HG03175 (cell line): ENCODE measurements at regions not wholly inside any gene's neighbourhood (a gene's known extent, or its start where the extent isn't known, plus 50 kb on each side); places are given as distances from the start of the nearest gene placed in this dataset.

Source experiments
- ATAC-seq: cut with Tn5 transposase; IDR thresholded peaks from one replicate; pipeline ENCODE4 v1.9.1; 2021; ENCODE audit warnings: mild to moderate bottlenecking, moderate library complexity; ENCODE audit not compliant: unreplicated experiment

DNA sequence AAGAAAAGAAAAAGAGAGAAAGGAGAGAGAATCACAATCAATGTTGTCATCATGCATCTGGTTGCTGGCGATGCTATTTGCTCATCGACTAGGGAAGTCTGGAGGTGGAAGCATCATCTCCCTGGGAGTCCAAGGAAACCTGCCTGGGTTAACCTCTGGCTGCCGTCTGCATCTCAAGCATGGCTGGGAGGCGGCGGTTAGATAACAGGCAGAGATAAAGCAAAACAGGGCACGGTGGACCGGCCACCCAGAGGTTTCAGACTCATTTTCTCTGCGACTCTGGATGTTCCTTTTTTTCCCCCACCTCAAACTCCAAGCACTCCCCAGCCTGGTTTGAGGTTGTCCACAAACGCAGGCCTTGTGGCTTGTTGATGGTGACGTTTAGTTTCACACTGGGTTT, 161.2 kb downstream of the ENGASE start:
- ATAC-seq, result no peak

DNA sequence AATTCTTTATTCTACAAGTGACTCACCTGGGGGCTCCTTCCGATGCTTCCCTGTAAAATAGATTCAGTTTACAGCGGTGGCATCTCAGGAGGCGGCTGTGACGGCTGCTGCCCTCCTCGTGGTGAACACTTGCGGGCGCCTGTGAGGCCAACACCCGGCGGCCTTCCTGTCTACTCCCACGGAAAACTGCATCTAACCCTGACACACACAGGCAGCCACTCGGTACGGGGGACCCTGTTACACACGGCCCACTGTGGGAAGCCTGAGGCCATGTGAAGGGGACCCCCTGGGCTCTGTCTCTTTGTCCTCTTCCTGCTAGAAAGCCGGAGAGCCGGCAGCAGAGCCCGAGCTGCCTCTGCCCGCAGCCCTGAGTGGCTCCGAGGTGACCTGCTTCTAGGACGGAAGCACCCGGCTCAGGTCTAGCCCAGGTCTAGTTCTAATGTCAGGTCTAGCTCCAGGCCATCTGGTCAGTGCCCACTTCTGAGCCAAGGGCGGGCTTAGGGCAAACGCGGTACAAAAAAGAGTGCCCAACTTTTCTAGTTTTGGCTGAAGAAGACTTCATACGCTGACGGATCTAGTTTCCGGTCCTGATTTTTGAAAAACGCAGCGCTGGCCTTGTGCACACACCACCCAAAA, 159.4 kb downstream of the ENGASE start:
- no peak for ATAC-seq

DNA sequence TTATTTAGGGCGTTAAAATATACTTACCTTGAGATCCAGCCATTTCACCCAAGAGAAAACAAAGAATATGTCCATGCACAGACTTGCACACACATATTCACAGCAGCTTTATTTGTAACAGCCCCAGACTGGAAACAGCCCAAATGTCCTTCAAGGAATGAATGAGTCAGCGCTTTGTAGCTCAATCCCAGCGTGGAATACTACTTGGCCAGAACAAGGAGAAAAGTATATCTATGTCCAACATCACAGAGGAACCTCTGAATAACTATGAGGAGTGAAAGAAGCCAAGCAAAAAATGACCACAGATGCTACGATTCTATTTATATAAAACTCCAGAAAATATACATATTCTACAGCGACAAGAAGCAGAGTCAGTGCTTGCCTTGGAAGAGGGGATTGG, 158.3 kb downstream of the ENGASE start:
- no peak for ATAC-seq

DNA sequence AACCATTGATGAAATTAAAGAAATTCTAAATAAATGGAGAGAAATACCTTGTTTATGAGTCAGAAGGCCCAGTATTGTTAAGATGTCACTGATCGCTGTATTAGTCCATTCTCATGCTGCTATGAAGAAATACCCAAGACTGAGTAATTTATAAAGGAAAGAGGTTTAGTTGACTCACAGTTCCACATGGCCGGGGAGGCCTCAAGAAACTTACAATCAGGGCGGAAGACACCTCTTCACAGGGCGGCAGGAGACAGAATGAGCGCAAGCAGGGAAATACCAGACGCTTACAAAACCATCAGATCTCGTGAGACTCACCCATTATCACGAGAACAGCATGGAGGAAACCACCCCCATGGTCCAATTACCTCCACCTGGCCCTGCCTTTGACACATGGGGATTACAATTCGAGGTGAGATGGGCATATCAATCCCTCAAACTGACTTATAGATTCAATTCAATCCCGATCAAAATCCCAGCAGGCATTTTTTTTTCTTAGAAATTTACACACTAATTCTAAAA, 157.2 kb downstream of the ENGASE start:
- ATAC-seq, result no peak

DNA sequence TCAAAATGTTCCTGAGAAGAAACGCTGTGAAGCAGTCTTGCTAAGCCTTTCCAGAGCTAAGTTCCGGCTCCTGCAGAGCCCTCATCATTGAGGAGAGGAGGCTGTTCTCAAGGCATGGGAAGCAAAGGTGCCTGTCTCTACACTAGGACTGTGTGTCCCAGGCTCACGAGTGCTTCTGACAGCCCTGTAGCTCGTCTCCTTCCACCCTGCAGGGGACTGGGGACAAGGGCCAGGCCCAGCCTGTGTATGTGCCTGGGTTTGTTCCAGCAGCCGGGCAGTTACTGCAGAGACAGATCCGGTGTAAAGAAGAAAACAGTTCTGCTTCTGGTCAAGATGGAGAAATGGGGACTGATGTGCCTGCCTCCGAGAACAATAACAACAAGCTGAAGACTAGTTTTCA, 156.0 kb downstream of the ENGASE start:
- ATAC-seq, result no peak

DNA sequence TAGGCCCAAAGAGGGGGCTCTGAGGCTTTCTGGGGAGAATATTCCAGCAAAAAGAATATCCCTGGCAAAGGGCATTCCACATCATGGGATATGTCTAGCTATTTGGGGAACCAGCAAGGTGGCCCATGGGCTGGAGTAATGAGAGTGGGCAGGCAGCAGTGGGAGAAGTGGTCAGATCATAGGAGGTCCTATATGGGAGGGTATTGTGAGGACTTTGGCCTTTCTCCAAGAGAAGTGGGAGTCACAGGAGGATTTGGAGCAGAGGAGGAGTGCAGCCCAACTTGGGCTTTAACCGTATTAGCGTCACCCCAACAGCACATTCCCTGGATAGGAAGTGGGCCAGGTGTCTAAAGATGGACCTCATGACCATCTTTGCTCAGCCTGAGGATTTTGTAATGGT, 151.4 kb downstream of the ENGASE start:
- ATAC-seq, result no peak

DNA sequence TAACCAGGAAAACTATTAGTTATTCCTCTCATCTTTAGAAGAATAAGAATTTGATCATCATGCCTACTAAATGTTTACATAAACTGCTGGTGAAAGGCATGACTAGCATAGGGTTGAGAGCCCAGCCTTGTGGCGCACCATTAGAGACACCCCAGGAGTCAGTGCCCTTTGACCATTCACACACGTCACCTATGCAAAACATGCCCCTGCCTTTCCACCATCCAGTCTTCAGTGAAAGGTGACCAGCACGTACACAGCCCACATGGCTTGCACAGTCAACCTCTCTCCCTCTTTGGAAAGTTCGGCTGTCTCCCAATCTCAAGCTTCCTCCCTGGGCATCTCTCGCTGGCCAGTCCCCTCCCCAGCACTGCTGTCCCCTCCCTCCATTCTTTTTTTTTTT, 150.3 kb downstream of the ENGASE start:
- ATAC-seq, result no peak

DNA sequence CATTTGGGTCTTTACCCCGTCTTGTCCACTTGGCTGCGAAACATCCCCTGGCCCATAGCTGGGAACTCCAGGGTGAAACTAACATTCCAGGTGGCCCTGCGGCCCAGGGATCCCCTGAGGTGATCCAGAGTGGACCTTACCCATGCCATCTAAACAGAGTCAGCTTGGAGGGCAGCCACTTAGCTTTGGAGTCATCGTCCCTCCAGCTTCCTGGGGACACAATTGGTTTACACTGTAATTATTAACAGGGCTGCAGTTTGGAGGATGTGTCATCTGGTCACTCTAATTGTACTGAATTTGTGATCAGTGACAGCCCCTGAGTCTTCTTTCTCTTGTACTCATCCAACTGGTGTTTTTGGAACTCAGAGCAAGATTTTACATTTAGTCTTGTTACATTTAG, 149.9 kb downstream of the ENGASE start:
- no peak for ATAC-seq

DNA sequence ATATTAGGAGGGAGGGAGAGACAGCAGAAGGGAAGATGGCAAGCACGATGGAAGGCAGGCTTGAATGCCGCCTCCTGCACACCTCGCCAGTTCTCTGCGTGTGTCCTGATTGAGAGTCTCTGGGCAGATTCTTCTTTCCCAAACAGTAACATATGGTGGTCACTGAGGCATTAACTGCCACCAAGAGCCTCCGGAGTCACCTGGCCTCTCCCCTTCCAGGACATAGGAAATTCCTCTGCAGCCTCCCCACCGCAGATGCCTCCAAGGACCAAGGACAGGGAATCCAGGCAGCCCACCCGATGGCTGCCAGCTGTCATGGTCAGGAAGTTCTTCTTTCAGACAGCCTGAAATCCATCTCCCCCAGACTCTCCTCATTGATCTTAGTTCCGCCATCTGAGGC, 149.3 kb downstream of the ENGASE start:
- no peak for ATAC-seq

DNA sequence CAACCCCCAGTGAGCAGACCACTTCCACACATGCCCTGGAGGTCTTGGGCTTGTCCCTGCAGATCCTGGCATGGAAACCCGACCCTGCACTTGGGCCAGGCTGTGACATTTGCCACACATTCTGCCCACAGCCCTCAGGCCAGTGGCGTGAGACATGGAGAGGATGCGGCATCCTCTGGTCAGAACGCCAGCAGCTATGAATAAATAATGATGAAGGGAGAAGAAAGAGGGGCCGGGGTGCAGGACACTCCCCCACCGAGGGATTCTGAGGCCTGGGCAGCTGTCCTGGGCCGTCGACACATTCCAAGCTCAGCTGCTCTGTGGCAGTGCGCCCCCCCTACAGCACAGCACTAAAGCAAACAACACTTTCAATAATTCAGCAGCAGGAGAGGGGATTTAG, 148.8 kb downstream of the ENGASE start:
- no peak for ATAC-seq

DNA sequence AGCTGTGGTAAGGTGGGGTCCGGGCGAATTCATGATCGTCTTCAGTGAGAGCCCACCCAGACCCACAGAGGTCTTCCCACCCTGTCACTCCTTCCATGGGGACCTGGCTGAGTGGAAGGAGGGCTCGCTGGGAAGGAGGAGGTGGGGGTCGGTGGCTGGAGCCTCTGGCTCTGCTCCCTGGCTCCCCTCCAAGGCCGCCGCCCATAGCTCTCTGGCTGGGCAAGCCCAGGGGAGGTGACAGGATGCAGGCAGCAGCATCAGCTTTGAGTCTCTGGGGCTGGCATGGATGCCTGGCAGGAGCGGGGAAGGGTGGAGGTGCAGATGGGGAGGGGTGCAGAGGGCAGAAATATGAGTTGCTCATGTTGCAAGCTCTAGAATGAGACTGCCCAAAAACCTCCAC, 147.0 kb downstream of the ENGASE start:
- ATAC-seq, result no peak

DNA sequence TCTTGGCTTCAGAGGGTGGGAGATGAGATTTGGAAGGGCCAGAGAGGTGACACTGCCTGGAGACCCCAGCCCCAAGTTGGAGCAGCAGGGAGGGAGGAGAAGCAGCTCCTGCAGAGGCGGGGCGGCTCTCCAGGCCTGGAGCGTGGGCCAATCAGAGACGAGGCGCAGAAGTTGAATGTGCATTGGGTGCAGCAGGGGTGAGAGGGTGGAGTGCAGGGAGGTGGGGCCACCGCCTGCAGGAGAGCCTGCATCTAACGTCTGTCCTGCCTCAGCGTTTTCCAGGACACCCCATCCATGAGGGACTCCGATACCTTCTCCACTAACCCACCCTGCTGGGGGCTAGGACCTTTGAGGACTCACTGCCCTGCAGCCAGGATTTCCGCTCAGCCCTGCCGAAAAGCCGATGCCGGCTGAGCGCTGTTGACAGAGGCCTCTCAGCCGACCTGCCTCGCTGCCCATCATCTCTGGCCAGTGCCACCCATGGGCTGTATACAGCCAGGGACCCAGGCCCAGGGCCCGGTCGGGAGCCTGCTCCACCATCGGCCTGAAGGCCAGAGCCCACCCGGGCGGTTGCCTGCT, 146.2 kb downstream of the ENGASE start:
- ATAC-seq, result no peak

DNA sequence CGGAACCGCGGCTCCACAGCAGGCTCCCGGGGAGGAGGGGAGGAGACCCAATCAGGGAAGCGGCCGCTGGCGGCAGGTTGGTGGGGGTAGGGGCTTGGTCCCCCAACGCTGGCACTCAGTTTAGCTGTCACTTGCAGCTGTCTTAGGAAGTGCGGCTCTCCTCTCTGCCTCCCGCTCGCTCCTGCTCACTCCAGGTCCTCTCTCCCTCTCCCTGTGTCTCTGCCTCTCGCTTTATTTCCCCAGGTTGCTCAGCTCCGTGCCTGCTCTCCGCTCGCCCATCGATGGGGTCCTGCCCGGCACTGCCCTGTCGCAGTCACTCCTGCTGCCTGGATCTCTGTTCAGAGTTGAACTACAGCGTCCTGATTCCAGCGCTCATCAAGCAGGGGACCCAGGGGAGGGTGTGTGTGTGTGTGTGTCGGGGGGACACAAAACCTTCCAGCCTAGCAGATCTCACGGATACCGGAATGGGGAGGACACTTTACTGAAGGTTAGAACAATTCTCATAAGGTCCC, 145.6 kb downstream of the ENGASE start:
- ATAC-seq, result no peak

DNA sequence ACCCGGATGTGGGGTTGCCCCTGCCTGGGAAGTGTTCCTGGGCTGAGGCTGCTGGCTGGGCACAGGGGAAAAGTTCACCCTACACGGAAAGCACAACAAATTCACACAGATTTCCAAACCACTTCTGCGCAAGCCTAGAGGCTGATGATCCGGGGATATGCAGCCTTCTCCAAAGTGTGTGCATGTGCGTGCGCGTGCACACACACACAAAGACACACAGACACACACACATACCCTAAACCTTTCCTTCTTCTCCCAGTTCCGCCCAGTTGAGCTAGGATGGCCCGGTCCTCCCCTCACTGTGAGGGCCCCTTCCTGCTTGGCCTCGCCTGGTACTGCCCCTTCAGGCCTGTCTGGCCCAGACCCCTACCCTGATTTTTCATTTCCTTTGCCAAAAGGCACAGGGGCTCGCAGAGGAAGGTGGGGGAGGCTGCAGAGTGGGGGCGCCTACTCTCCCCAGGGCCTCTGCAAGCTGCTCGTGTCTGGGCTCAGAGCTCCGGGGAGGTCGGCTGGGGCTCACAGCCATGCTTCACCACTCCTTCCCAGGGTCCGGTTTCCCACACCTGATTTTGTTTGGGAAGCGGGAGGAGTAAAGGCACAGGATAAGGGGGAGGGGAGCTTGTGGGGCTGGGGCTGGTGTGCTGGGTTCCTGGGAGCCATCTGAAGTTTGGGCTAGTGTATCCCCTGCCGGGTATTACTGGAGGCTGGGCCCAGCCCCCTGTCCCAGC, 144.7 kb downstream of the ENGASE start:
- ATAC-seq, result no peak

DNA sequence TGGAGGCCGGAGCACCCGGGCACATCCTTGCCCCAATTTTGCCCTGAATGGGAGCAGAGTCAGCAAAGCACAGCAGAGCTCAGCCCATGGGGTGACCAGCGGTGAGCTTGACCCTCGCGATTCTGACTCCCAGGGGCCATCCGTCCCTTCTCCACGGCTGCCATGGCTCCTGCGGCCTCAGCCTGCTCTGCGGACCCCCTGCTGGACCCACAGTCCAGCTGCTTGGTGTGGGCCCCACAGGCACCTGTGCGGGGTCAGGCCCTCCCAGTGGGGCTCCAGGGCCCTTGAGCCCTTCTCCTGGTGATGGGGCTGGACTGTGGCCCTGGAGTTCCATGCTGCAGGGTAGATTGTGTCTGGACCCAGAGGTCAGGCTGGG, 144.2 kb downstream of the ENGASE start:
- no peak for ATAC-seq

DNA sequence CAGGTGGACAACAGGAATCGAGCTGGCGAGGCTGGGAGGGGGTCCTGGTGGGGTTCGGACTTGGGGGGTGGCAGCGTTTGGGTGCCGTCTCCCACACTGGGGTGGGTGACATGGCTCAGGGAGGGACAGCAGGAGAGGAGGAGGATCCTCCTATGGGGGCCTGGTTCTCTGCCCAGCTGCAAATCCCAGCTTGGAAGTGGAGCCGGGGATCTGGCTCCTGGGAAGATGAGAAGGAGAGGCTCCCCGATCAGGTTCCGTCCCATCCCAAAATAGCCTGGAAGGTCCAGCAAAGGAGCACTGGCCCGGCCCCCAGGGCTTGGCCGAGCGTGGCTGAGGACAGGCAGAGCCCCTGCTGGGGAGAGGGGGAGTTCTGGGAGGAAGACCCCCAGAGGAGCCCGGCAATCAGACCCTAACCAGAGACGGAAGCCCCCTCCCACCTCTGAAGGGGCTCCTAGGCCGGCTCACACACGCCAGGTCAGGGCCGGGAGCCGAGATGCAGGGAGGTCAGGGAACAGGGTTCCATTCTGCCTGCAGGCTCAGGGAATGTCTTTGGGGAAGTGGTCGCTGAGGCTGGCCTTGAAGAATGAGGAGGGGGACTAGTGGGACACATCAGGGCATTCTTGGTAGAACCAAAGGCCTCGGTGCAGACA, 143.7 kb downstream of the ENGASE start:
- no peak for ATAC-seq

DNA sequence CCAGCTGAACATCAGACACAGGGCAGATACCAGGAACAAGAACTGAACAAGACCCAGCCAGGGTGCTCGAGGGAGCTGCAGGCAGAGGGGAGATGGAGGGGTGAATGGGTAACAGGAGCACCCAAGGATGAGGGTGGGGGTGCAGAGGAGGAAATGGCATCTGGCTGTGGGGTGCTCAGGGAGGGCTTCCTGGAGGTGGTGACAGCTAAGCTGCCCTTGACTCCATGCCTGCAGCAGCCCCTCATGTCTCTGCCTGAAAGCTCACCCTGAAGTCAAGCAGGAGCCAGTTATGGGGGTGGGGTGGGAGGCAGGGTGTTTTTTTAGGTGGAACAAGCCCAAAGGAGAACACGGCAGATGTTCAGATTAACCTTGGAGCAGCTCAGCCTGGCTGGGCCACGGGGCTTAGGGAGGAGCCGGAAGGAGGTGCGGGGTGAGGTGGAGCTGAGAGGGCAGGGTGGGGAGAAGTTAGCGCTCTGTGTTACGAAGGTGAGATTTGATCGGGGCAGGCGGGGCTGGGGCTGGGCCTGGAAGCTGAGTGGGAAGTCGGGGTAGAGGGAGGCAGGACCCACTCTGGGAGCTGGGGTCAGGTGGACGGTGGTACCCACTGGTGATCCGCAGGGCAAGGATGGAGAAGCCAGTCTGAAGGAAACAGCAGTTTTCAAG, 143.0 kb downstream of the ENGASE start:
- ATAC-seq, result no peak

DNA sequence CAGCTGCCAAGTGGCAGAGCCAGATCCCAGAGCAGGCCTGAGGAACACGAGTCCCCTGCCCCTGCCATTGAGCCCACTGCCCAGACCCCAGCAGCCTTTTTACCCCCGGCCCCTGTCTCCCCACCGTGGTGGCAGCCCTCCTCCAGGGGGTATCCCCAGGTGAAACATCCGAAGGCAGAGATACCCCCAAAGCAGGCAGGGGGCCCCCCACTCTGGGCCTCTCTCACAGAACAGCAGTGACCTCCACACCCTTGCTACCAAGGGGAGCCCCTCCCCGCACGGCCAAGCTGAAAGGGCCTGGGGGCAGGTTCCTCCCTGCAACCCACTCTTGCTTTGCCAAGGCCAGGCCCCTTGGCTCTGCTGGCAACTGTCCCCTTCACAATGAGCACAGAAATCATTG, 142.2 kb downstream of the ENGASE start:
- ATAC-seq, result no peak

DNA sequence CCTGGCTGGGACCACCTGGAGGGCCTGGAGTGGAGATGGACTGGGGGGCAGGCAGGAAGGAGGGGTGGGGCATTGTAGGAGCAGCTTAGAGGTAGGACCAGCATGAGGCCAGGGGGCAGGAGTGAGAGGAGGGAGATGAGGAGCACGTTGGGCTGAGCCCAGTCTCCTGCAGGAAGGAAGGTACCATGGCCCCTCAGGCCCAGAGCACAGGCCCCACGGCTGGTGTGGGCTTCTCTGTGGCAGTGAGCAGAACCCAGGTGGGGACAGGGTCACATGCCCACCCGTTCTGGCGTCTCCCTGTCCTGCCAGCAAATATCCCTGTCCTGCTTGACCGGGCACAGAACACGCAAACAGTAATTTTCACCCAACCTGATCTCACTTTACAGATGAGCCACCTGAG, 141.8 kb downstream of the ENGASE start:
- ATAC-seq, result no peak

DNA sequence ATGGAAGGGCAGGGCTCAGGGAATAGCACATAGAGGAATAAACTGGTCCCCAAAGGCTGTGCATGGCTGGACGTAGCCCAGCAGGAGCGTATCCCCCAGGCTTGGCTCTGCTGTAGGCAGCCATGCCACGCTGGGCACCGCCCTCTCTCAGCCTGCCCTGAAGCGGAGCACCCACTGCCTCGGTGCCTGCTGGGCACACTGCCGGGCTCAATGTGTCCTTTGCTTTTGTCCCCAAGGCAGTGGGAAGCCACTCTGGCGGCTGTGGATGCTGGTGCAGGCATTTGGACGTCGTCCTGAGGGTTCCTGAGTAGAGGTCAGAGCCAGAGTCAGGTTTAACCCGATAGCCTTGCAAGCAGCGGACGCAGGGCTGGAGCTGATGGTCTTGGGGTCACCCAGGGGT, 141.0 kb downstream of the ENGASE start:
- no peak for ATAC-seq

DNA sequence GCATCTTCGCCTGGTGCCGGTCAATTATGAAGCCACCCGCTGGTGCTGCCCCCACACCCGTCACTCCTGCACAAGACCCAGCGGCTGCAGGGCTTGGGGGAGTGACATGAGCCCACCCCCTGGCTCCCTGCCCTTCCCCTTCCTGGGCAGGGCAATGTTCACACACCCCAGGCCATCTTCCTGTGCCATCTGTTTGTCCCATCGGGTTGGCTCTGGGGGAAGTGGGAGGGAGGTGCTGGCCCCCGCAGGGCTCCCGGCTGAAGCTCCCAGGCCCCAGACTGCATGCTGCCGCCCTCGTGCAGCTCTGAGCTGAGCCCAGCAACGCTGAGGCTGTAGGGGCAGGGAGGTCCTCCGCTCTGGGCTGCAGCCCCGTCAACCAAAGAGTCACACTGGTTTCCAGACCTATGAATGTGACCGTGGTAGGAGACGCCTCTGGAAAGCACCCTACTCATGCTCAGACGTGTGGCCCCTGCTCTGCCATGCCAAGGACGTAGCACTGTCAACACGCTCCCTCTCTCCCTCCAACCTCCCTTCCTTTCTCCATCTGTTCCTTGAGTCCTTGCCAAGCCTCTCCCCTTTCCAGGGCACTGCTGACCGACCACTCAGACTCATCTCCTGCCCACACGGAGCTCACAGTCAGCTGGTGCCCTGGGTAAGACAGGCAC, 140.4 kb downstream of the ENGASE start:
- no peak for ATAC-seq
